ENCODE measurements at regions not wholly inside any gene's neighbourhood (a gene's known extent, or its start where the extent isn't known, plus 50 kb on each side); places are given as distances from the start of the nearest gene placed in this dataset.

GRCh38 chr3:194050782-194051320 is 85.1 kb upstream of the HES1 start:
- Mint-ChIP-seq H3K4me1 (peaks cover 19% of the 10 kb centered on the region in 2 experiments), H3K27ac (no peak overlapping the region; a peak in 1 of 7 replicates), H3K36me3 (ENCODE audit: insufficient read depth in 1 of 3, low read depth in 3 of 3) (peaks cover 10 to 24% (median 13%) of the 10 kb centered on the region in 3 experiments; a peak in 6 of 7 replicates), H3K9me3 (peaks cover 26 to 27% of the 10 kb centered on the region in 2 experiments), H3K4me3 (no peak overlapping the region), H3K27me3 (ENCODE audit: low read depth) (peaks cover 45% of the 10 kb centered on the region)
- Histone ChIP-seq H4K20me1 (ENCODE audit: control insufficient read depth, insufficient read depth, insufficient read length) (no peaks in the 10 kb centered on the region), H3K56ac (ENCODE audit: insufficient read length, low read depth, low read length) (no peak overlapping the region), H4K5ac (ENCODE audit: insufficient read length, low read depth, low read length) (no peak overlapping the region), H3K23me2 (ENCODE audit: insufficient read length, low read depth, low read length, poor library complexity, severe bottlenecking) (no peaks in the 10 kb centered on the region), H3K4me1 (ENCODE audit: insufficient read depth, low read length) (peaks cover 7% of the 10 kb centered on the region; the same call in 1 of the 2 replicates), H3K4me2 (ENCODE audit: insufficient read depth, insufficient read length, low read length) (no peak overlapping the region), H3K27ac (ENCODE audit: insufficient read length, low read depth, low read length) (no peak overlapping the region), H3K27me3 (ENCODE audit: insufficient read depth, low read length) (no peaks in the 10 kb centered on the region; the same call in 1 of the 2 replicates), H3K79me1 (ENCODE audit: insufficient read depth, low read depth, low read length, poor library complexity, severe bottlenecking) (no peaks in the 10 kb centered on the region), H3T11ph (ENCODE audit: low read length) (no peak overlapping the region), H4K8ac (replicated peaks; ENCODE audit: insufficient read length, low read depth, low read length) (no peak overlapping the region), H3K9me3 (ENCODE audit: control insufficient read depth, low read depth, low read length) (peaks cover 9% of the 10 kb centered on the region), H2BK12ac (ENCODE audit: insufficient read length, low read depth, low read length) (no peak overlapping the region), H2BK5ac (ENCODE audit: insufficient read length, low read length) (no peak overlapping the region), H4K91ac (ENCODE audit: insufficient read length, low read depth, low read length) (no peak overlapping the region), H2BK15ac (ENCODE audit: low read depth, low read length) (no peak overlapping the region), H2AK5ac (ENCODE audit: insufficient read length, low read length) (no peak overlapping the region), H3K79me2 (ENCODE audit: insufficient read depth, low read length) (no peaks in the 10 kb centered on the region), H3K18ac (ENCODE audit: insufficient read length, low read depth, low read length) (no peak overlapping the region), H3K23ac (ENCODE audit: insufficient read length, low read depth, low read length) (no peak overlapping the region), H3K9ac (ENCODE audit: extremely low read depth, insufficient read length, low read length) (no peak overlapping the region), H2BK120ac (ENCODE audit: low read depth, low read length, poor library complexity, severe bottlenecking) (no peak overlapping the region), H2AFZ (ENCODE audit: low read length) (no peak overlapping the region), H2BK20ac (ENCODE audit: low read depth, low read length, poor library complexity, severe bottlenecking) (no peak overlapping the region), H3K4ac (ENCODE audit: low read depth, low read length) (no peak overlapping the region), H3K14ac (ENCODE audit: insufficient read depth, low read length) (no peak overlapping the region)
- TF ChIP-seq CTCF (conservative IDR thresholded peaks at IDR 0.05), result no peak
- DNase-seq, result no peak
- WGBS (ENCODE audit: extremely low coverage, insufficient read length, low lambda C conversion rate), result no CpG with 5 or more reads among the region's 1 CpG

All from H9 (cell line).